Bone marrow (tissue), 2 donors: ENCODE measurements at regions not wholly inside any gene's neighbourhood (a gene's known extent, or its start where the extent isn't known, plus 50 kb on each side); places are given as distances from the start of the nearest gene placed in this dataset.

Source experiments
- DNase-seq, 2 donors: peaks; one replicate each; lab custom pipeline; 2025; lab: John Stamatoyannopoulos, UW

DNA sequence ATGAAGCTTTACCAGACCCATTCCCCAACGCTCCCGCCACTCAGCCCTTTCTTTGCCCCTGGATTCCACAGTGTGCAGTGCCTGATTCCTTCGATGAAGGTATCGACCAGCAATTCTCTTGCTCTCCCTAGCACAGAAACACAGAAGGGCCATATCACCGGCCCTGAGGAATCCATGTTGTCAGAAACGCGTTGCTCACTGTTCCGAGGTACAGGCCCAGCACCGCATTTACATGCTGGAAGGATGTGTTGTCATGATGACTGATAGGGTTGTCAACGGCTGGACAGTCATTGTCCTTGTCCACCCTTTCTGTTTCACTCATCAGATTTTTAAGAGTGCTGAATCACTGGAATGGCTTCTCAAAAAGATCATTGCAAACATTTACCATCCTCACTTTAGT, 57.2 kb upstream of the GPR6 start:
- no peak for DNase-seq

DNA sequence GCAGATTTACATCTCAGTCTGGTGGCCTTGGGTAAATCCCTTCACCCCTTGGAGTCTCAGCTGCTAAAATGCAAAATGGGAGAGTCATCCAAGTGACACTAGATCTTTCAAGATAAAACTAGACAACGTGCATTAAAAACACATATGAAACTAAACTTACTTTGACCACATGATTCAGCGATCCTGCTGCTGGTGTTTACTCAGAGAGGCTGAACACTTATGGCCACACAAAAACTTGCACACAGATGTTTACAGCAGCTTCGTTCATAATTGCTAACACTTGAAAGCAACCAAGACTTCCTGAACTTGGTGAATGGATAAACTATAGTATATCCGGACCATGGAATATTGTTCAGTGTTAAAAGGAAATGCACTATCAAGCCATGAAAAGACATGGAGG, 55.3 kb upstream of the GPR6 start:
- DNase-seq, result no peak

DNA sequence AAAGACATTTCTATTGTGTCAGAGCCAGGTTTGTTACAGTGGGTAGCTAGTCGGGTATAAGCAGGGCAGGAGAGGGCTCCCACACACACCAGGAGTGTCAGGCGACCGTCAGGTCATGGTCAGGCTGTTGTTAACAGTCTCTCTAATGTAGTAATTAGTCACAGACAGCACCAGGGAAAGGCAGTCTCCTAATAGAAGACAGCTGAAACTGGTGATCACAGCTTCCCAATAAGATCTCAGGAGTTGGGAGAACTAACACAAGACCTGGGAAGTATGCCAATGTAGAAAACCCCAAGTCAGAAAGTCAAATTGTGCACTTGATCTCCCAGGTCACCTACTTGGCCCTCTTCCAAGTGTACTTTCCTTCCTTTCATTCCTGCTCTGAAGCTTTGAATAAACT, 53.0 kb upstream of the GPR6 start:
- DNase-seq, result no peak

- DNase-seq, result no peak
Measured at GRCh38 chr6:109927052-109927451, 51.1 kb upstream of the GPR6 start.
